Activated CD8-positive, alpha-beta memory T cell treated with anti-CD3 and anti-CD28 coated beads, Interleukin-2, amount 10 ng/mL, durations not matched to agents 7 days and 5 days (primary cell): ENCODE measurements at regions not wholly inside any gene's neighbourhood (a gene's known extent, or its start where the extent isn't known, plus 50 kb on each side); places are given as distances from the start of the nearest gene placed in this dataset.

Experiments used
- ATAC-seq: fragments of 150-1000 bp; cut with Tn5 transposase; one replicate; pipeline ENCODE4 v1.10.0; 2021; ENCODE audit warnings: moderate library complexity
- CTCF ChIA-PET: fragments of 350-600 bp; sonication (Branson Sonifier 250); formaldehyde crosslinking; loops from one replicate; lab custom pipeline; 2021; ENCODE audit warnings: antibody characterized with exemption; lab: Charles Lee
- DNase-seq: peaks from one replicate; pipeline ENCODE4 v3.0.0-alpha.2; 2020
- H3K27ac Mint-ChIP-seq: one replicate; pipeline ENCODE4 v1.8.0; 2021; ENCODE audit warnings: mild to moderate bottlenecking, mixed read lengths
- H3K27me3 Mint-ChIP-seq: one replicate; pipeline ENCODE4 v1.8.0; 2021; ENCODE audit warnings: mixed read lengths
- H3K36me3 Mint-ChIP-seq: one replicate; pipeline ENCODE4 v1.8.0; 2021; ENCODE audit warnings: mild to moderate bottlenecking, mixed read lengths
- H3K4me1 Mint-ChIP-seq: one replicate; pipeline ENCODE4 v1.8.0; 2021; ENCODE audit warnings: mixed read lengths
- H3K4me3 Mint-ChIP-seq: one replicate; pipeline ENCODE4 v1.8.0; 2021; ENCODE audit warnings: mild to moderate bottlenecking, moderate library complexity, mixed read lengths
- H3K9me3 Mint-ChIP-seq: one replicate; pipeline ENCODE4 v1.8.0; 2022; ENCODE audit warnings: low read depth, mixed read lengths

- ATAC-seq, result no peak
- no peaks in the 10 kb centered on the region for H3K9me3 Mint-ChIP-seq
- DNase-seq, result no peak
Measured at GRCh38 chr6:82017773-82018172, 229.8 kb downstream of the IBTK start.

GRCh38 chr6:82017288-82017687 lies 230.3 kb downstream of the IBTK start:
- no peak for ATAC-seq
- Mint-ChIP-seq H3K9me3 (no peaks in the 10 kb centered on the region), H3K36me3 (no peaks in the 10 kb centered on the region), H3K27ac (no peak overlapping the region), H3K27me3 (no peaks in the 10 kb centered on the region), H3K4me3 (no peak overlapping the region), H3K4me1 (no peaks in the 10 kb centered on the region)
- DNase-seq, result no peak
- CTCF ChIA-PET, result no interaction called here

More at GRCh38 chr6:82017773-82018172, 229.8 kb downstream of the IBTK start:
- CTCF ChIA-PET, result interaction anchor here (0.7 kb wide), 1 partner anchor 11 kb away, joined by 4 read pairs; no protein-coding TSS in a partner anchor
- no peaks in the 10 kb centered on the region for H3K36me3 Mint-ChIP-seq
- H3K4me1 Mint-ChIP-seq, result no peaks in the 10 kb centered on the region
- H3K27me3 Mint-ChIP-seq, result no peaks in the 10 kb centered on the region
- H3K4me3 Mint-ChIP-seq, result no peak overlapping the region
- H3K27ac Mint-ChIP-seq, result no peak overlapping the region

DNA sequence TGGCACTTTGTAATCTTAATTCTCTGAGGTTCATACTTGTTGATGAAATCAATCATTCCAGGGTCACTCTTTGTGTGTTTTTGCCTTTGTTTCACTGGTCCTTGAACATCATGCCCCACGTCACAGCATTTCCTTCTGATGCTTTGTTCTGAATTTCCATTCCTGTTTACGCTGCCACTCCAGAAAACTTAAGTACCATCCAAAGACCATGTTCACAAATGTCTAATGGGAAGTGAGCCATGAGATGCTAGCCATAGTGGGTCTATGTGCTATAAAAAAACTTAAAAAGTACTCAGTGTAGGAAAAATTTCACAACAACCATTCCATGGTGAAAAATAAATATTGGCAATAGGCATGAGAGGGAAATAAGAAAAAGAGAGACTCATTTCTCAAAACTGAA lies 232.0 kb downstream of the IBTK start:
- no peaks in the 10 kb centered on the region for H3K9me3 Mint-ChIP-seq
- ATAC-seq (no peak), DNase-seq (no peak)
- H3K36me3 Mint-ChIP-seq, result no peaks in the 10 kb centered on the region
- H3K27ac Mint-ChIP-seq, result no peak overlapping the region
- no peaks in the 10 kb centered on the region for H3K27me3 Mint-ChIP-seq
- no peak overlapping the region for H3K4me3 Mint-ChIP-seq
- CTCF ChIA-PET, result no interaction called here
- H3K4me1 Mint-ChIP-seq, result no peaks in the 10 kb centered on the region

DNA sequence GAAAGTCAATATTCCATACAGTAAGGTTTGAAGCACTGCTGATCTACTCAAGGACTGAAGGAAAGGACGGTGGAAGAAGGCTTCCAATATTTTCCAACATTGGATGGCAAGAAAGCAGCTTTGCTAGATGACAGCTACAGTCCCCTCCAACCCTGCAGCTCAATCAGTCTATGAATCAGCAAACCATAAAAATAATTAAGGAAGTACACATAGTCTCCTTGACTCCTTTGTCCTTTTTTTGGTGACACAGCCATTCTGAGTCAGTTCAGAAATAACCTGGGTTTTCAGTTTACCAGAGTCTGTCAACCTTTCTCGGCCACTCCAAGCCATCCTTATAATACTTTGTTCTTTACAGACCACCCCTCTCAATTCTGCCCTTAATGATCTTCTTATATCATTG lies 232.5 kb downstream of the IBTK start:
- no peaks in the 10 kb centered on the region for H3K27me3 Mint-ChIP-seq
- ATAC-seq, result no peak
- no peaks in the 10 kb centered on the region for H3K4me1 Mint-ChIP-seq
- no peaks in the 10 kb centered on the region for H3K9me3 Mint-ChIP-seq
- H3K4me3 Mint-ChIP-seq, result no peak overlapping the region
- H3K27ac Mint-ChIP-seq, result no peak overlapping the region
- DNase-seq, result no peak
- H3K36me3 Mint-ChIP-seq, result no peaks in the 10 kb centered on the region
- CTCF ChIA-PET, result no interaction called here

DNA sequence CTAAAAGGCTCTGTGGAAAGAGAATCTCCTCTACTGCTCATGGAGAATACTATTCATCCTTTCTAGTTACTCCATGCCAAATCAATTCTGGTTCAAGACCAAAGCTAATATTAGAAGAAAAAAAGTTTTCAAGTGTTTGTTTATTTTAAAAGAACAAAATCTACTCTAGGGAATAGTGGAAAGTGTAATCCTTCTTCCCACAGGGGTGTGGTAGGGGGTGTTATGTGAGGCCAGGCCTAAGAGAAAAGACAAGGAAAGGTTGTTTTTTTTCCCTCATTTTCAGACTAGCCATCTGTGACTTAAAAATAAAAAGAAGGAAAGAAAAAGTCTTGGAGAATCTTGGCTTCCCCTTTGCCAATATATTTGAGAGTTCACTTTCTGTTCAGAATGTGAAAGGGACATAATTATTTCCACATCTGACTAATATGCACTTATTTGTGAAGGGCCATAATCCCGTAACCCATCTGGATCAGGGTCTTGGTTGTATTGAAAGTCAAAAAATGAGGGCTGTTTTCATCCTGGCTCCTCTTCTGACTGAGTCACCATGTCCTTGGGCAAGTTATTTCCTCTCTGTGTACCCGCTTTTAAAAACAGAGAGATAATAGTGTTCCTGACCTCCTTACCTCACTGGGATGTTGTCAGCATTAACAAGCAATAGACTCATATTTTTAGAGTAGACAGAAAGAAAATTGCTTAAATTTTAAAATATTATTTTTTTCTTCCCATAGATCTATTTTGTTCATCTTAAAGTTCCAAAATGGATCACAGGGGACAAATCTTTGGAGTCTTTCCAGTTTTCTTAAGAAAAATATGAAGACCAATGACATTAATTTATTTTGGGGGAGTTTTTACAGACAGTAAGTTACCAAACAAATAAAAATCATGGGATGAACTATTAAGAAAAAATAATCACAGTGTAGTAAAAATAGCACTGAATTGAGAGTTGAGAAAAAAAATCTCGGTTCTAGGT lies 233.7 kb downstream of the IBTK start:
- H3K9me3 Mint-ChIP-seq, result no peaks in the 10 kb centered on the region
- no peaks in the 10 kb centered on the region for H3K4me1 Mint-ChIP-seq
- CTCF ChIA-PET, result no interaction called here
- ATAC-seq (no peak), DNase-seq (no peak)
- no peak overlapping the region for H3K4me3 Mint-ChIP-seq
- no peak overlapping the region for H3K27ac Mint-ChIP-seq
- H3K27me3 Mint-ChIP-seq, result no peaks in the 10 kb centered on the region
- no peaks in the 10 kb centered on the region for H3K36me3 Mint-ChIP-seq

DNA sequence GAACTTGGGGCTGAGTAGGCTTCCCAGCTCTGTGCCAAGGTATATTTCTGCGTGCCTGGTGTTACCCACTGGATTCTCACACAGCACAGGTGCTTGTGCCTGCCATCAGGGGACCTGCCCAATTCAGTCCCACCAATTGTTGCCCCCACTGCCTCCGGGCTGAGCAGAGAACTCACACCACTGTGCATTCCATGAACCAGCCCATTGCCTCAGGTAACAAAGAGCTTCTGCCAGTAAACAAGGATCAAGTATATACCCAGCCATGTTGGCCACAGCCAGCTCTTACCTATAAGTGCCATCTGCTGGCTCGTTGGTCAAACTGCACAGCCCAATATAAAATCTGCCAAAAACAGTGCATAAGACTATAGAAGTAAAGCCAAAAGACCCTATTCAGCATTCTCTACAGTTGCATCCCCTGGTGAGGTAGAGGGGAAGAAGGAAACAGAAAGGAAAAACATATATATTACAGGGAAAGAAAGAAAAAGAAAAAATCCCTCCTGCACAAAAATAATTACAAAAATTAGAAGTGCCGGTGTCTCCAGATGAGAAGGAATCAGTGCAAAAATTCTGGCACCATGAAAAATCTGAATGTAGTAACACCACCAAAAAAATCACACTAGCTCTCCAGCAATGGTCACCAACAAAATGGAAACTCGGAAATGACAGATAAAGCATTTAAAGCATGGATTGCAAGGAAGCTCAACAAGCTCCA lies 241.4 kb downstream of the IBTK start:
- no peak for ATAC-seq
- H3K27ac Mint-ChIP-seq, result no peak overlapping the region

GRCh38 chr6:82000551-82000950 lies 247.0 kb downstream of the IBTK start:
- Mint-ChIP-seq H3K27me3 (no peaks in the 10 kb centered on the region), H3K36me3 (no peaks in the 10 kb centered on the region), H3K4me3 (no peak overlapping the region), H3K4me1 (no peaks in the 10 kb centered on the region), H3K27ac (no peak overlapping the region), H3K9me3 (no peaks in the 10 kb centered on the region)
- ATAC-seq (no peak), DNase-seq (no peak)
- CTCF ChIA-PET, result no interaction called here

More for the DNA sequence above, 241.4 kb downstream of the IBTK start:
- no peak overlapping the region for H3K4me3 Mint-ChIP-seq
- H3K9me3 Mint-ChIP-seq, result no peaks in the 10 kb centered on the region
- no peak for DNase-seq
- no peaks in the 10 kb centered on the region for H3K4me1 Mint-ChIP-seq
- CTCF ChIA-PET, result interaction anchor here (1.4 to 1.5 kb wide), 2 partner anchors 12 to 258 kb away, joined by 3 to 4 read pairs; no protein-coding TSS in a partner anchor
- no peaks in the 10 kb centered on the region for H3K27me3 Mint-ChIP-seq
- no peaks in the 10 kb centered on the region for H3K36me3 Mint-ChIP-seq

- no peaks in the 10 kb centered on the region for H3K4me1 Mint-ChIP-seq
- no peak for DNase-seq
- CTCF ChIA-PET, result no interaction called here
Measured at GRCh38 chr6:81999826-82000225, 247.3 kb upstream of the TENT5A start.

GRCh38 chr6:81999270-81999669 lies 246.8 kb upstream of the TENT5A start:
- H3K27me3 Mint-ChIP-seq, result no peaks in the 10 kb centered on the region
- no peaks in the 10 kb centered on the region for H3K36me3 Mint-ChIP-seq
- ATAC-seq (no peak), DNase-seq (no peak)
- H3K9me3 Mint-ChIP-seq, result no peaks in the 10 kb centered on the region
- no peaks in the 10 kb centered on the region for H3K4me1 Mint-ChIP-seq
- CTCF ChIA-PET, result no interaction called here
- H3K27ac Mint-ChIP-seq, result no peak overlapping the region
- H3K4me3 Mint-ChIP-seq, result no peak overlapping the region

More at GRCh38 chr6:81999826-82000225, 247.3 kb upstream of the TENT5A start:
- no peak overlapping the region for H3K27ac Mint-ChIP-seq
- H3K4me3 Mint-ChIP-seq, result no peak overlapping the region
- no peaks in the 10 kb centered on the region for H3K36me3 Mint-ChIP-seq
- no peaks in the 10 kb centered on the region for H3K9me3 Mint-ChIP-seq
- no peak for ATAC-seq
- no peaks in the 10 kb centered on the region for H3K27me3 Mint-ChIP-seq

DNA sequence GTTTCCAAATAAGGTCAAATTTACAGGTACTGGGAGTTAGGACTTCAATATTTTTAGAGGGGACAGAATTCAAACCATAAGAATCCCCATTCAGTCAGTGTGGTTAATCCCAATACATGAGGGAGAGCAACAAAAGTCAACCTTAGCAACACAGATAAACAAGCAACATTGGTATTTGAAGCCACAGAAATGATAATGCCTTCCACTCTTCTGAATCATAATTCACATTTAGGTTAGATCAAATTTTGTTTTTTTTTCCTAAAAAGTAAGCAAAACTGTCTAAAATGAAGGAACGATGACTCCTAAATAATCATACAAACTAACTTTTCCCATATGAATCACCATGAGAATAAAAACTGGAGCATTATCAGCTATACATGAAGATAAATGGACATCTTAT lies 246.0 kb upstream of the TENT5A start:
- no peaks in the 10 kb centered on the region for H3K9me3 Mint-ChIP-seq
- CTCF ChIA-PET, result no interaction called here
- no peaks in the 10 kb centered on the region for H3K36me3 Mint-ChIP-seq

DNA sequence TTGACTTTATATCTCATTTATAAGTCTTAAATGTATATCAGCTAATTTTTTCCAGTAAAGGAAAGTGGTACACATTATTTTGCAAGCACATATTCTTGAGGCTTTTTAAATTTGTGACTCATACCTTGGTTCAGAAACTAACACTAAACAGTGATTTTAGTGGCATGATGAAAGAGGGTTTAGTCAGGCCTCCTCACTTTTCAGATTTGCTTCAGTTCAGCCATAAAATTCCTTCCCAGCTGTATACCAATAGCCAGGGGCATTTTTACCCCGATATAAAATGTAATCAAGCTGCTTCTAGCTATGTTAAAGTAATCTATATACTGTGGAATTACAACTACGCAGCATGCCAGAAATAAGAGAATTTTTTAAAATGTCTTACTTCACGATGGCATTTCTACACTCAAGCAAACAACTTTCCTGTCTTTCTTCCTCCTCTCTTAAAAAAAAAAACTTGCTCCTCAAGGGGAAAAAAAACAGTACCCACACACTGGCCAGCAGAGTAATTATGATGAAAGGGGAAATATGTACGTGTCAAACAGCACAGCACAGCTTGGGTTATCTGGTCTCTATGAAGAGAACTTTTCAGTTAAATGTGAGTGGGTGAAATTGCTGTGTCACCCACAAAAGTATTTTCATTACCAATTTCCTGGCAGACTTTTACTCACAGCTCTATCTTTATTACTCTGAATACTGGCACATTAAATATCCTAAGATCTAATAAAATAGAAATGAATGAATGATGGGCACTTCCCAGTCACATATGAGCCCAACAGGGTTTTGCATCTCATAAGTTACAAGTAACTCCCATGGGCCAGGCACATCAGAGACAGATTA lies 244.8 kb upstream of the TENT5A start:
- H3K27me3 Mint-ChIP-seq, result no peaks in the 10 kb centered on the region
- H3K4me3 Mint-ChIP-seq, result no peak overlapping the region
- no peak overlapping the region for H3K27ac Mint-ChIP-seq
- ATAC-seq (no peak), DNase-seq (no peak)
- CTCF ChIA-PET, result no interaction called here
- no peaks in the 10 kb centered on the region for H3K9me3 Mint-ChIP-seq
- H3K4me1 Mint-ChIP-seq, result no peaks in the 10 kb centered on the region
- no peaks in the 10 kb centered on the region for H3K36me3 Mint-ChIP-seq

More for the DNA sequence above, 246.0 kb upstream of the TENT5A start:
- Mint-ChIP-seq H3K4me1 (no peaks in the 10 kb centered on the region), H3K27me3 (no peaks in the 10 kb centered on the region), H3K27ac (no peak overlapping the region), H3K4me3 (no peak overlapping the region)
- ATAC-seq (no peak), DNase-seq (no peak)

DNA sequence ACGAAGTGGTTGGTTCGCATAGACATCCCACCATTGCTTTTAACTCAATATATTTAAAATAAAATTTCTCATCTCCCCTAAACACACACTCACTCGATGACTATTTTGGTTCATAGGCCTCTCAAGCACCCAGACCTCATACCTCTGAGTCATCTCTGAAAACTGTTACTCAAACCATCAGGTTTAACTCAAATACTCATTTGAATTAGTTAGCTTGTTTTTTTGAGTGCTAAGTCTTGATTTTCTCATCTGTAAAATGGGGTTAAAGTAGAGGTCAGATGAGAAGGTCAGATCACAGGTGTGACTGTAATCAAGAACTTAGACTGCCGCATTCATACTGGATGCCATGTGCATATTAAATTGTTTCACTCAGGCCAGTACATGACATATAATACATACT lies 243.9 kb upstream of the TENT5A start:
- DNase-seq, result no peak
- H3K27ac Mint-ChIP-seq, result no peak overlapping the region
- H3K36me3 Mint-ChIP-seq, result no peaks in the 10 kb centered on the region
- ATAC-seq, result no peak
- H3K4me3 Mint-ChIP-seq, result no peak overlapping the region
- H3K4me1 Mint-ChIP-seq, result no peaks in the 10 kb centered on the region
- H3K27me3 Mint-ChIP-seq, result no peaks in the 10 kb centered on the region
- CTCF ChIA-PET, result no interaction called here
- H3K9me3 Mint-ChIP-seq, result no peaks in the 10 kb centered on the region
